ENCODE measurements at regions not wholly inside any gene's neighbourhood (a gene's known extent, or its start where the extent isn't known, plus 50 kb on each side); places are given as distances from the start of the nearest gene placed in this dataset.

DNA sequence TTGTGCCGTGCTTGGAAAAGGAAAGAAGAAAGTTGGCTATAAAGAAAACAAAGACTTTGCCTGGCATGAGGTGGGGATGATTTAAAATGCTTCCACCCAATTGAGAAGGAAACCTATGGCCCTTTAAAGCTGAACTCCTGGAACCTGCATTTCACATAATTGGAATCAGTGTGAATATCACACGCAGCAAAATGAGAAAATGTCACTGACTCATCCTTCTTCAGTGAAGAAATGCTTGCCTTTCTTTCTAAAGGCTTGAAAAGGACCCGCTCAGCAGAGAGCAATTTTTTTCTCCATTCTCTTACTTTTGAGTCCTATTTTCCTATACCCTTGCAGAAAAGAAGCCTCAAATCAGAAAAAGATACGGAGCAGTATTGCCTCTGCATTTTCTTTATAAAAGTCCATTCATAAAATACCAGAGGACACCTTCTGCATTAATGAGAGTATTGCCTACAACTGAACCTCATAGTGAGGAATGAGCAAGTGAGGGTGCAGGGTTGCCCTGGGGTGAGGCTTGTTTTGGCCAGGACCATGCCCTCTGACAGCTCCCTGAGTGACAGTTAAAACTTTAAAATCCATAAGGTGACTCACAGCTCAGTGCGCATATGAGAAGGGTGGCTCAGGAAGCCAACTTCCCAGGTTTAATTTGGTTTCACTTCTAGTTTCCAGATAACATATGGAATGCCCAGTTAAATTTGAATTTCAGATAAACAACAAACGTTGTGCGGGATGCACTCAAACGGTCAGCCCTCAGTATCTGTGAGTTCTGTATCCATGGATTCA, 191.9 kb upstream of the GYPC start:
- no peak for TF ChIP-seq CTCF (IDR thresholded peaks at IDR 0.05; ENCODE audit: borderline replicate concordance)
- DNase-seq, result no peak
- Histone ChIP-seq H3K27ac (replicated peaks) (no peak overlapping the region), H3K27me3 (ENCODE audit: low read depth) (peaks cover 3% of the 10 kb centered on the region), H3K36me3 (no peaks in the 10 kb centered on the region), H3K9me3 (replicated peaks) (no peaks in the 10 kb centered on the region), H3K4me3 (no peak overlapping the region), H3K4me1 (no peaks in the 10 kb centered on the region)
- intact Hi-C loops (cut with micrococcal nuclease), result no loop called here

DNA sequence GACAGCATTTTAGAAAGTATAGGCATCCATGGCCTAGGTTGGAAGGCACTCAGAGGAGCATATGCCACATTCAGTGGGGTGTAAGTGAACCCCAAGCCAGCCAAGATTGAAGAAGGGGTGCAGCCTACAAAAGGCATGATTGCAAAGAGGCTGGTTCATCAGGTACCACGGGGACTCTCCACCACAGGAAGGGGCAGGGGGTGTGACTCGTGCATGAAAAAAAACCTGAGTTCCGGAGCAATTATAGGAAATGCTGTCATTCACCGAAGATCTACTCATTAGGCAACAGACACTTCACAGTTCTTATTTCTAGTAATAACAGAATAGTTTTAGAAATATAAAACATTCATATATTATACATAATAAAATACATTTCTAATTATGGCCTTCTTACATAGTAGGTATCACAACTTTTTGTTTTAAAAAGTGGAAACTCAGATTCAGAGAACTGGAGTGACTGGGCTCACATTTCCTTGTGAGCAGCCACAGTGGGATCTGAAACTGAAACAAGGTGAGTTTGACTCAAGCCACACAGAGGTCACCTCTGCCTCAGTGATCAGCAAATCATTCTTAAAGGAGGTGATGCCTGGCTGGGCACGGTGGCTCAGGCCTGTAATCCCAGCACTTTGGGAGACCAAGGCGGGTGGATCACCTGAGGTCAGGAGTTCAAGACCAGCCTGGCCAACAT, 188.4 kb upstream of the GYPC start:
- no peak for TF ChIP-seq CTCF (IDR thresholded peaks at IDR 0.05; ENCODE audit: borderline replicate concordance)
- Histone ChIP-seq H3K4me3 (no peak overlapping the region), H3K36me3 (no peaks in the 10 kb centered on the region), H3K27ac (replicated peaks) (no peak overlapping the region), H3K4me1 (no peaks in the 10 kb centered on the region), H3K9me3 (replicated peaks) (no peaks in the 10 kb centered on the region), H3K27me3 (ENCODE audit: low read depth) (peaks cover 9% of the 10 kb centered on the region)
- DNase-seq, result no peak
- intact Hi-C loops (cut with micrococcal nuclease), result no loop called here

DNA sequence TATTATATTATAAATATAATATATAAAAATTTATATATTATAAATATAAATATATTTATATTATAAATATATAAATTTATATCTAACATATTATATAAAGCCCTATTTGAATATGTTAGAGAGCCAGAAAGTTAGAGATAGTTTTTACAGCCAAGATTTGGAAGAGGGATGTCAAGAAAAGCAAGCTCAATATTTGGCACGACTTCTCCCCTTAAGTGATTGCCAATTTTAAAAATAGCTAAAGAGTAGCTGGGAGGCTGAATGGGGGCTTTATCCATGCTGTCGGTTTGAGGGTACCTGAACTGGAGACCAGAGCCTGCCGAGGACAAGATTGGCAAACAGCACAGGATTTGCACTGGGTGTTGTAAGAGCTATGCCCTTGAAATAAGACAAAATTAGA, 180.9 kb upstream of the GYPC start:
- H3K9me3 ChIP-seq (replicated peaks), result no peaks in the 10 kb centered on the region
- TF ChIP-seq CTCF (IDR thresholded peaks at IDR 0.05; ENCODE audit: borderline replicate concordance), result no peak
- no peaks in the 10 kb centered on the region for H3K4me1 ChIP-seq
- intact Hi-C loops (cut with micrococcal nuclease), result no loop called here
- no peaks in the 10 kb centered on the region for H3K36me3 ChIP-seq
- no peak overlapping the region for H3K4me3 ChIP-seq
- H3K27ac ChIP-seq (replicated peaks), result no peak overlapping the region
- peaks cover 9% of the 10 kb centered on the region for H3K27me3 ChIP-seq (ENCODE audit: low read depth)
- DNase-seq, result no peak

GRCh38 chr2:126476691-126477090, 179.3 kb upstream of the GYPC start:
- Histone ChIP-seq H3K4me3 (no peak overlapping the region), H3K9me3 (replicated peaks) (no peaks in the 10 kb centered on the region), H3K4me1 (no peaks in the 10 kb centered on the region), H3K27me3 (ENCODE audit: low read depth) (peaks cover 2% of the 10 kb centered on the region), H3K27ac (replicated peaks) (no peak overlapping the region), H3K36me3 (no peaks in the 10 kb centered on the region)
- DNase-seq, result no peak
- TF ChIP-seq CTCF (IDR thresholded peaks at IDR 0.05; ENCODE audit: borderline replicate concordance), result no peak
- intact Hi-C loops (cut with micrococcal nuclease), result no loop called here

- no peak for DNase-seq
Measured at GRCh38 chr2:126480033-126480432, 175.9 kb upstream of the GYPC start.

More at GRCh38 chr2:126480033-126480432, 175.9 kb upstream of the GYPC start:
- H3K4me3 ChIP-seq, result no peak overlapping the region
- no peaks in the 10 kb centered on the region for H3K36me3 ChIP-seq
- no peak for TF ChIP-seq CTCF (IDR thresholded peaks at IDR 0.05; ENCODE audit: borderline replicate concordance)
- H3K27ac ChIP-seq (replicated peaks), result no peak overlapping the region
- H3K4me1 ChIP-seq, result no peaks in the 10 kb centered on the region
- H3K27me3 ChIP-seq (ENCODE audit: low read depth), result no peaks in the 10 kb centered on the region
- H3K9me3 ChIP-seq (replicated peaks), result no peaks in the 10 kb centered on the region
- intact Hi-C loops (cut with micrococcal nuclease), result no loop called here

Data from left ventricle myocardium inferior (tissue), 1 donor.